WI38 (cell line): ENCODE measurements at regions not wholly inside any gene's neighbourhood (a gene's known extent, or its start where the extent isn't known, plus 50 kb on each side); places are given as distances from the start of the nearest gene placed in this dataset.

Experiments
- H3K4me3 ChIP-seq: 2 replicates; pipeline ENCODE4 v1.5.1; 2011; ENCODE audit warnings: low read depth, mild to moderate bottlenecking, control low read depth, low read length
- TF ChIP-seq, protein P1 (sequence below): IDR thresholded peaks from 2 replicates; pipeline ENCODE4 v1.5.1; 2012; ENCODE audit warnings: low read depth, mild to moderate bottlenecking, control low read depth, low read length

DNA sequence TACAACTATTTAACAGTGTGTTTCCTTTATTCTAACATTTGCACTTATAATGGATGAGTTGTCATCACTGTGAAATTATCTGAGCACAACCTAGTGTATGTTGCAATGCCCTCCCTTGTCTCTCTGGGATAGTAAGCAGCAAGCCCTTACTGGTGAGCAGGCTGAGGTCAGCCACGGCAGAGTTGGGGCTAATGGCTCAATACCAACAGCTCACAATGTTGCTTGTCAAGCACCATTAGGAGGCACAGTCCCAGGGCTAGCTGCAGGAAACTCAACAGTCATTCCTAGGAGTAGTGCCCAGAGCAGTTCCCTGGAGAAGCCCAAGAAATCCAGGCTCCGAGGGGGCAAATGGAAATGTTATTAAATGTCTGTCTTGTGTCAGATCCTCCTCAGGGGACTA lies 858.4 kb downstream of the GRID1 start:
- no peak overlapping the region for H3K4me3 ChIP-seq
- TF ChIP-seq, protein P1, sequence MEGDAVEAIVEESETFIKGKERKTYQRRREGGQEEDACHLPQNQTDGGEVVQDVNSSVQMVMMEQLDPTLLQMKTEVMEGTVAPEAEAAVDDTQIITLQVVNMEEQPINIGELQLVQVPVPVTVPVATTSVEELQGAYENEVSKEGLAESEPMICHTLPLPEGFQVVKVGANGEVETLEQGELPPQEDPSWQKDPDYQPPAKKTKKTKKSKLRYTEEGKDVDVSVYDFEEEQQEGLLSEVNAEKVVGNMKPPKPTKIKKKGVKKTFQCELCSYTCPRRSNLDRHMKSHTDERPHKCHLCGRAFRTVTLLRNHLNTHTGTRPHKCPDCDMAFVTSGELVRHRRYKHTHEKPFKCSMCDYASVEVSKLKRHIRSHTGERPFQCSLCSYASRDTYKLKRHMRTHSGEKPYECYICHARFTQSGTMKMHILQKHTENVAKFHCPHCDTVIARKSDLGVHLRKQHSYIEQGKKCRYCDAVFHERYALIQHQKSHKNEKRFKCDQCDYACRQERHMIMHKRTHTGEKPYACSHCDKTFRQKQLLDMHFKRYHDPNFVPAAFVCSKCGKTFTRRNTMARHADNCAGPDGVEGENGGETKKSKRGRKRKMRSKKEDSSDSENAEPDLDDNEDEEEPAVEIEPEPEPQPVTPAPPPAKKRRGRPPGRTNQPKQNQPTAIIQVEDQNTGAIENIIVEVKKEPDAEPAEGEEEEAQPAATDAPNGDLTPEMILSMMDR, result no peak

DNA sequence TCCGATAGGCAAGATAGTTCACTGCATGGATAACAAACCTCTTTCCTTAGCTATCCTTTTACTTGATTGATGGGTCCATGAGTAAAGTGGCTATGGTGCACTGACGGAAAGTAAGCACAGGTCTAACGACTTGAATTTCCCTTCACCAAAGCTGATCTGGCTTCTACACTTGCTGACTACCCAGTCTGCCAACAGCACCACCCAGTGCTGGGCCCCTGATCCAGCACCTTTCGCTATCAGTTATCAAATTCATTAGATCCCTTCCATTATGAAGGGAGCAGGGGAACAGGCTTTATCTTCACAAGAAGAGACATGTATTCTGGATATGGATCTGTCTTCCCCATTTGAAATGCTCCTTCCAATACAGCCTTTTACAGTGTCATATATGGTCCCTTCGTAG lies 855.9 kb downstream of the GRID1 start:
- no peak overlapping the region for H3K4me3 ChIP-seq
- TF ChIP-seq, protein P1, result no peak

DNA sequence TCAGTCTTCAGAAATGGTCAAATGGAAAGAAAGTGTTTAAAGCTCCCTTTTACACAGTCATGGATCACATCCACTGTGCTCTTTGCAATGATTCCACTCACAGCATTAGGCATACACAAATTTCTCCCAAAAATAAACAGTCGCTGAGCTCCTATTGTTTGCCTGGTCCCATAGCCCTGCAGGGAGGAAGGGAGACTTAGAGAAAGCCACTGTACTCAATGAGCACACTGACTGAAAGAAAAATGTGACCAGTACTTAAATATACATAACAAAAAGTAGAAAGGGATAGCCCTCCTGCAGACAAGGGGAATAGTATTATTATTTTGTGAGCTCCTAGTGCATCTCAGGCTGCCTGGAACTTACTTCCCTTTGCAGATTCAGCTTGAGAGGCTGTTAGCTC lies 853.2 kb downstream of the GRID1 start:
- no peak overlapping the region for H3K4me3 ChIP-seq
- TF ChIP-seq, protein P1, result no peak

DNA sequence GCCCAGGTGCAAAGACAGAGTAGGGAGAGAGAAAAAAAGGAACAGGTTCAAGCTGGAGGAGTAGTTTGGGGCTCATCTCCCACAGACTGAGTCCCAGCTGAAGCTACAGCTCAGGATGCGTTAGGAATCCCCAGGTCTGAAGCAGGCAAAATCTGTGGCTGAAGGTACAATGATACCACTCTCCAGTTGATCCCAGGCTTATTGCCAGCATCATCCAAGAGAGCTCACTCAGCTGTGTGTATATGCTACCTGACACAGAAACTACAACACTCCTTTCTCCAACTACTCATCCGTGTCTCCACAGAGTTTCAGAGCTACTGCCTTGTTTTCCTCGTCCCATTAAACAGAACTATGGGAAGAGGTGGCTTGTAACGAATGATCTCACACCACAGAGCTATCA lies 851.3 kb downstream of the GRID1 start:
- no peak overlapping the region for H3K4me3 ChIP-seq
- TF ChIP-seq, protein P1, result no peak

DNA sequence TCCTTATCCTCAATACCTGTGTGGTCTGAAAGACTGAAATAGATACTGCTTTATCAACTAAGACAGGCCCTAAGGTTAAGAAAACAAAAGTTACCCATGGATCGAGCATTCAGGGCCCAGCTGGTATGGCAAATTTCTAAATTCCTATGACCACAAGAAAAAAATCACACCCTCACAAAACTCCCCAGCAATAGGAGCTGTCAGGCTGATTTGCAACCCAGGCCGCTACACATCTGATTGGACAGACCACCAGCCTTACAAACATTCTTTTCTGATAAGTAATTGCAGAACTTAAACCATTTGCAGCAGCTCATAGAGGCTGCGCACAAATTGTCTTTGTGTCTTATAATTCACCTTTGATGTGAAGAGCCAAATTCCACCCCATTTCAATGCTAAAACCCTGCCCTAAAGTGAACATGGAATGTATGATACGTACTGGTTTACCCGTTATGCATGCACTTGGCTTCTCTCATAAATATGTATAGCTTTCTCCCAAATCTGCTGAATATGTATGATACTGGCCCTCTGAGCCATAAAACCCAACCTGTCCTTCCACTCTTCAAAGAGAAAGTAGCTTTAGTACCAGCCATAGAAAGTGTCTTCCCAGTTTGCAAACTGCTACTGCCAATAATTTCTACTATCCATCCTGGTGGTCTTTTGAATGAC lies 842.5 kb downstream of the GRID1 start:
- TF ChIP-seq, protein P1, result no peak
- no peak overlapping the region for H3K4me3 ChIP-seq

DNA sequence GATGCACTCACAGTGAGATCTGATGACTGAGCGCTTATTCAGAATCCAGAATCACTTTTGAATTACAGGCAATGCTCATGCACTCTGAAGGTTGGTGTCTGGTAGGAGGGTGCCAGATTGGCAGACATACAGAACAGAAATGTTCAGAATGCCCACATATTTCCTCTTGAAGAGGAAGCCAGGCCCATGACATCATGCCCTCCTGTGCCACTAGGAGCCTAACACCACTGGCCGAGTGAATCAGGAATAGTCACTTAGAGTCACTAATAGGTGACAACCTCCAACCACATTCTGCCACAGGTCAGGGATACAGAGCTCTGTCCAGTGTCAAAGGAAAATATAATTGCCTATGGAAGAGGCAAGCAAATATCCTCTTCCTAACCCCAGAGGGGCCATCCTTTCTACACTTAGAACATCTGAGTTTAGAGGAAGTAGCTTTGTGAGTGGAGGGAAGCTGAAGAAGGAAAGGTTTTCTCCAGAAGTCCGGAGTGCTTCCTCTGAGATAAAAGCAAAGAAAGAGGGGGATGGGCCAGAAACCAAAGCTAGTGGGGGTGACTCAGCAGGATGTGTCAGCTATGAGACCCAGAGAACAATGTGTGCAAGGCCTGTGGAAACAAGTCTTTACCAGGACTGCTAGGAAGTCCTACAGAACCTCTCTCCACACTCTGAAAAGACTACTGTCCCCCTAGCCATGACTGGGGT lies 838.8 kb downstream of the GRID1 start:
- H3K4me3 ChIP-seq, result no peak overlapping the region
- TF ChIP-seq, protein P1, result no peak

DNA sequence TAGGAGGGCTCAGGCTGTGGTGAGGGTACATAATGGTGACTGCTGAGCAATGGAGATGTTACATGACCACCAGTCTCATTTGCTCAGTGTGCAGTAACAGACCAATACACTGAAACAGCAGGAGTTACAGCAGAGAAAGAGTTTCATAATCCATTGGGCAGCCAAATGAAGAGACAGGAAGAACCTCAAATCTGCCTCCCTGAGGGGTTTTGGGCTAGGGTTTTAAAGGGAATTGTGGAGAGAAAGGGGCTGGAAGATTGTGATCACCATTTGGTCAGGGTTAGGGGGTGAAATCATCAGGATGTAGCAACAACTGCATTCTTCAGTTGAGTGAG lies 838.3 kb downstream of the GRID1 start:
- no peak overlapping the region for H3K4me3 ChIP-seq
- TF ChIP-seq, protein P1, result no peak
